ENCODE measurements at regions not wholly inside any gene's neighbourhood (a gene's known extent, or its start where the extent isn't known, plus 50 kb on each side); places are given as distances from the start of the nearest gene placed in this dataset.

DNA sequence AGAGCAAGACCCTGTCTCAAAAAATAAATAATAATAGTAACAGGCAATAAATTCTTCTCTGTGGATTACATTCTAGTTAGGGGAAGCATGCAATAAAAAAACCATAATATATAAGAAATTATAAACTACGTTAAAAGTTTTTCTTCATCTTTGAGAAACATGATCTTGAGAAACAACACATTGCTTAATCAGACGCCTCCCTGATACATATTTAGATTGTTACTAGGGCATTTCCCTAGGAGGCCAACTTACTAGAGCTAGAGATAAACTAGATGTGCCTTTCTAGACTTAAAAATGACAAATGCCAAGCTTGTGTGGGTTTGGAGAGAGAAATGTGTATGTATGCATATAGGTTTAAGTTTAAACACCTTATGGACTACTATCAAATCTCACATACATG is 76.3 kb upstream of the GALNT5 start:
- H3K14ac ChIP-seq (replicated peaks; ENCODE audit: low read depth, low read length): peak overlapping the region; percentile 39
- peak overlapping the region; percentile 55 to 81 for H4K8ac ChIP-seq (ENCODE audit: low read depth in 2 of 2, low read length in 2 of 2)
- peak overlapping the region; percentile 87 for H3K27ac ChIP-seq (ENCODE audit: insufficient read depth, low read length)
- TF ChIP-seq CEBPB (IDR thresholded peaks at IDR 0.05; ENCODE audit: low read depth, low read length) (peak; percentile 81), MAZ (IDR thresholded peaks at IDR 0.05; ENCODE audit: borderline replicate concordance, low read depth, low read length) (no peak)
- peak overlapping the region; percentile 1 for H3K4me2 ChIP-seq (ENCODE audit: low read depth, low read length)
- ATAC-seq (ENCODE audit: low read depth): no peak
- no peak overlapping the region for H2AFZ ChIP-seq (replicated peaks; ENCODE audit: low read length, poor library complexity)
- no peaks in the 10 kb centered on the region for H4K20me1 ChIP-seq (ENCODE audit: insufficient read depth, low read length)
- in situ Hi-C loops (cut with MboI; ENCODE audit: low sequenced_read_pairs): loop anchor here (5.0 to 10.0 kb wide), 2 partner anchors 286 to 854 kb away; no protein-coding TSS in a partner anchor
- peak overlapping the region; percentile 68 for H4K91ac ChIP-seq (ENCODE audit: insufficient read depth, low read depth, low read length)
- ChIA-PET POLR2A (ENCODE audit: unreplicated experiment) (no interaction called here), CTCF (interaction anchor here (1.0 to 1.2 kb wide), 2 partner anchors 13 to 125 kb away, joined by 3 read pairs; no protein-coding TSS in a partner anchor)
- H4K5ac ChIP-seq (ENCODE audit: low read depth, low read length): peak overlapping the region; percentile 97
- no peaks in the 10 kb centered on the region for H3K9me3 ChIP-seq (ENCODE audit: control insufficient read depth, insufficient read depth, low read length)
- no peak overlapping the region for H2AK9ac ChIP-seq (replicated peaks; ENCODE audit: low read depth, low read length, poor library complexity)
- peak overlapping the region; percentile 81; the same call in 2 of the 3 replicates for H2BK15ac ChIP-seq (ENCODE audit: low read depth, low read length)
- H2BK20ac ChIP-seq (ENCODE audit: low read depth, low read length): peak overlapping the region; percentile 96
- peak overlapping the region; percentile 100 for H2BK120ac ChIP-seq (ENCODE audit: low read depth, low read length)
- H3K4me1 ChIP-seq (ENCODE audit: control insufficient read depth, insufficient read depth, low read length): peaks cover 20% of the 10 kb centered on the region
- dilution Hi-C loops (cut with HindIII; ENCODE audit: low sequenced_read_pairs, unreplicated experiment): no loop called here
- H3K9me1 ChIP-seq (ENCODE audit: insufficient read depth, low read length): peaks cover 6% of the 10 kb centered on the region
- DNase-seq: peak; percentile 42
- H3K56ac ChIP-seq (ENCODE audit: extremely low read depth, insufficient read depth, low read length): no peak overlapping the region; the same call in 1 of the 2 replicates
- no peaks in the 10 kb centered on the region for H3K27me3 ChIP-seq (ENCODE audit: control insufficient read depth, insufficient read depth, low read length)
- H3K4me3 ChIP-seq (ENCODE audit: insufficient read depth, low read depth, low read length): no peak overlapping the region
- intact Hi-C loops (cut with micrococcal nuclease): no loop called here
- H3K18ac ChIP-seq (ENCODE audit: low read depth, low read length): peak overlapping the region; percentile 95
- H2BK5ac ChIP-seq (ENCODE audit: low read depth, low read length, poor library complexity, severe bottlenecking): peak overlapping the region; percentile 62
- peak overlapping the region; percentile 84; the same call in 1 of the 2 replicates for H3K23ac ChIP-seq (ENCODE audit: low read depth, low read length)
- no peaks in the 10 kb centered on the region for H3K79me1 ChIP-seq (ENCODE audit: low read depth in 1 of 2, low read length in 2 of 2)
- no TSS peak for BruUV-seq (replicated peaks)
- H3K9ac ChIP-seq (ENCODE audit: low read depth, low read length): 0 out of 2 replicates have a peak overlapping the region, but pooled peaks have one; percentile 36
- H3K4ac ChIP-seq (ENCODE audit: low read depth, low read length): peak overlapping the region; percentile 78
- no CpG with 5 or more reads among the region's 2 CpGs for WGBS, 2 experiments (ENCODE audit: extremely low coverage in 2 of 2, insufficient read length in 1 of 2)
- H3K36me3 ChIP-seq (ENCODE audit: control insufficient read depth, insufficient read depth, low read length): no peaks in the 10 kb centered on the region
- peak overlapping the region; percentile 86 for H2AK5ac ChIP-seq (ENCODE audit: low read depth, low read length)

All from IMR-90 (cell line).